HepG2 (cell line): ENCODE measurements at regions not wholly inside any gene's neighbourhood (a gene's known extent, or its start where the extent isn't known, plus 50 kb on each side); places are given as distances from the start of the nearest gene placed in this dataset.

Experiments
- KAT2B ChIP-seq: fragments of 150-350 bp; IDR thresholded peaks from 2 replicates; pipeline ENCODE4 v1.6.1; 2014; ENCODE audit warnings: low read depth, low read length, borderline replicate concordance
- NFE2L1 ChIP-seq: sonication (generic); formaldehyde crosslinking; IDR thresholded peaks from 2 replicates; pipeline ENCODE4 v1.4.0; 2020; ENCODE audit warnings: missing genetic modification reagents, mild to moderate bottlenecking, borderline replicate concordance
- PRDM15 ChIP-seq: sonication (generic); formaldehyde crosslinking; IDR thresholded peaks from 2 replicates; pipeline ENCODE4 v1.4.0; 2020; ENCODE audit warnings: missing genetic modification reagents
- SAP130 ChIP-seq: IDR thresholded peaks from 2 replicates; pipeline ENCODE4 v1.6.1; 2016; ENCODE audit warnings: low read depth
- SMYD3 ChIP-seq: sonication (generic); formaldehyde crosslinking; IDR thresholded peaks from 2 replicates; pipeline ENCODE4 v1.8.1; 2023; ENCODE audit warnings: mild to moderate bottlenecking, missing genetic modification reagents
- ZFY ChIP-seq: sonication (generic); formaldehyde crosslinking; IDR thresholded peaks from 2 replicates; pipeline ENCODE4 v1.4.0; 2020; ENCODE audit warnings: missing genetic modification reagents
- ZNF142 ChIP-seq: sonication (generic); formaldehyde crosslinking; IDR thresholded peaks from 2 replicates; pipeline ENCODE4 v1.4.0; 2020; ENCODE audit warnings: missing genetic modification reagents
- ZNF747 ChIP-seq: sonication (generic); formaldehyde crosslinking; IDR thresholded peaks from 2 replicates; pipeline ENCODE4 v1.8.1; 2023; ENCODE audit warnings: missing genetic modification reagents, mild to moderate bottlenecking, borderline replicate concordance
- ZNF792 ChIP-seq: IDR thresholded peaks from 2 replicates; pipeline ENCODE4 v1.6.1; 2016
- ZSCAN29 ChIP-seq: sonication (generic); formaldehyde crosslinking; conservative IDR thresholded peaks from 2 replicates; pipeline ENCODE4 v1.4.0; 2020; ENCODE audit warnings: mild to moderate bottlenecking, missing genetic modification reagents
- TF ChIP-seq, protein P1 (sequence below): sonication (generic); formaldehyde crosslinking; IDR thresholded peaks from 2 replicates; pipeline ENCODE4 v1.9.0; 2021; ENCODE audit warnings: missing genetic modification reagents, borderline replicate concordance

GRCh38 chr12:65605019-65605418 is 219.3 kb upstream of the HMGA2 start (continued):
- TF ChIP-seq PRDM15 (no peak), NFE2L1 (CRISPR knock-in tag) (no peak), KAT2B (no peak), ZNF747 (CRISPR knock-in tag) (no peak), ZFY (CRISPR knock-in tag) (no peak), ZNF142 (CRISPR knock-in tag) (no peak), ZNF792 (CRISPR knock-in tag) (no peak), SMYD3 (no peak), ZSCAN29 (no peak), SAP130 (CRISPR knock-in tag) (no peak)
- TF ChIP-seq, protein P1, sequence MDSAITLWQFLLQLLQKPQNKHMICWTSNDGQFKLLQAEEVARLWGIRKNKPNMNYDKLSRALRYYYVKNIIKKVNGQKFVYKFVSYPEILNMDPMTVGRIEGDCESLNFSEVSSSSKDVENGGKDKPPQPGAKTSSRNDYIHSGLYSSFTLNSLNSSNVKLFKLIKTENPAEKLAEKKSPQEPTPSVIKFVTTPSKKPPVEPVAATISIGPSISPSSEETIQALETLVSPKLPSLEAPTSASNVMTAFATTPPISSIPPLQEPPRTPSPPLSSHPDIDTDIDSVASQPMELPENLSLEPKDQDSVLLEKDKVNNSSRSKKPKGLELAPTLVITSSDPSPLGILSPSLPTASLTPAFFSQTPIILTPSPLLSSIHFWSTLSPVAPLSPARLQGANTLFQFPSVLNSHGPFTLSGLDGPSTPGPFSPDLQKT = no peak
